Pancreas (tissue), 10 donors: ENCODE measurements at regions not wholly inside any gene's neighbourhood (a gene's known extent, or its start where the extent isn't known, plus 50 kb on each side); places are given as distances from the start of the nearest gene placed in this dataset.
A peak's percentile ranks its signal among the peaks of the same experiment; 100 is the strongest.

ENCODE experiments used
- ATAC-seq, 4 donors: fragments of 200-7000 bp; cut with Tn5 transposase; one replicate each; pipeline versions ENCODE4 v1.8.0 to v1.9.1; 2020; ENCODE audit warnings: mild to moderate bottlenecking in 4 of 4, moderate library complexity in 4 of 4
- DNase-seq, 6 donors: peaks; one replicate each; pipeline ENCODE4 v3.0.0-alpha.2; 2020
- FAIRE-seq: peaks from 2 replicates; lab custom pipeline; 2012; peaks lifted over from hg19 to GRCh38; lab: Jason Lieb, UNC
- H3K27ac ChIP-seq, 4 donors: fragments of 200-600 bp; sonication (generic); 1 replicate in 3 of 4; 2 replicates in 1 of 4; pipeline versions ENCODE4 v1.5.0 to v1.8.0; 2020
- H3K27me3 ChIP-seq, 4 donors: fragments of 200-600 bp; one replicate each; pipeline ENCODE4 v1.8.0; 2021
- H3K36me3 ChIP-seq, 3 donors: fragments of 200-600 bp; sonication (generic) in 1 of 3; one replicate each; pipeline versions ENCODE4 v1.5.0 to v1.8.0; 2020 to 2021
- H3K4me1 ChIP-seq, 3 donors: fragments of 200-600 bp; one replicate each; pipeline ENCODE4 v1.8.0; 2021
- H3K4me3 ChIP-seq, 4 donors: fragments of 200-600 bp; sonication (generic) in 2 of 4; one replicate each; pipeline versions ENCODE4 v1.5.0 to v1.8.0; 2020 to 2021
- H3K9me3 ChIP-seq, 4 donors: fragments of 200-600 bp; one replicate each; pipeline ENCODE4 v1.8.0; 2021
- WGBS, 2 donors: extraction: QIAGEN DNeasy Blood & Tissue Kit; methylation state at CpG; one replicate each; pipeline ENCODE4 v1.1.7; 2013; 5-methylcytosine and 5-hydroxymethylcytosine counted together
- intact Hi-C, 3 donors: fragments of 100-400 bp; cut with DNase I; formaldehyde crosslinking; loops; one replicate each; pipeline versions ENCODE4 v1.11.1 to v1.14.2; 2022
- TF ChIP-seq, protein P1 (sequence below), 4 donors: fragments of 200-600 bp; sonication (generic) in 3 of 4; IDR thresholded peaks; one replicate each; pipeline versions ENCODE4 v1.5.0 to v1.8.0; 2021; ENCODE audit warnings: antibody characterized with exemption in 4 of 4
- donor health status: healthy with polysubstance abuse.
- donor health status: DM: no; HTN: no; CAD: no; lungs with moderate emphysema.
- donor health status: DM: no; HTN: no; CAD: no.
- donor health status: control.
- donor health status: control.
- donor health status: Bipolar disorder and iron deficiency.
- donor health status: DM: yes; HTN: yes; CAD: no.
- donor health status: DM: no; HTN: no; CAD: no.
- donor health status: DM: no; HTN: no; CAD: no.
- donor health status: DM: yes; HTN: yes; CAD: no.

DNA sequence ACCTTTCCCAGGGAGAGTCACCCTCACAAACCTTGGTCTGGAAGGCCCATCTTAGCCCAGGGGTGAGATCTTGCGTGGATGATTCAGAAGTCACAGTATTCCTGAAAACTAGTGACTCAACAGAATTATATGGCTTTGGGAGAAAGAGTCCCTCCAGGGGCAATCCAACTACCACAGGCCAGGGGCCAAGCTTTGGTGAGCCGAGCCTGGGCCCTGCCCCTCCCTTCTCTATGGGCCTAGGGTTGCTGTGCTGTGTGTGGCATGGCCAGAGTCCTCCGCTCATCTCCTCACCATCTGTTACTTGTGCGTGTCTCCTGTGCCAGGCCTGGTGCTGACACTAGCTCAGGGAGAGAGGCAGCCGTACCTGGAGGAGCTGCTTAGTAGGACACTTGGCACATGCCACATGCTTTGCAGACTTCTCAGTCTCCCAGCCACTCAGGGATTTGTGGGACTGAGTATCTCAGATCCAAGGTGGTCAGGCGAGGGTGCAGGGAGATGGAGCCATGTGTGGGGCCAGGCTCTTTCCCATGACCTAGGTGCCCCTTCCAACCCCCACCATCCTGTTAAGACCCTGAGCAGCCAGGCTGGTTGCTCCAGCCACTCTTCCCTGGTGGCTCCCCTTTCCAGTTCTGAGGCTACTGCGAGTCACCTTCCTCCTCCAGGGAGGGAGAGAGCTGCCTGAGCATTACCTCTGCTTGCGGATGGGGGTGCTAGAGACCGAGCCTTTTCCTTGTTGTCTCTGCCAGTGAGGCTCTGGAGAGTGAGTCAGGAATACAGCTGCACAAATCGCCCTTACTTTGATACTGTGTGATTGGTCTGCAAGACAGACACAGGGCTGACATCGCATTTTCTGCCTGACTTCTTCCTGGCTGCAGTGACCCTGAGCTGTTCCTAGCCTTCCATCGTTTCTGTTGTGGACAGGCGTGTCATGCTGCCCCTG lies 94.1 kb downstream of the SLC25A47 start:
- H3K27ac ChIP-seq, result peak overlapping the region in 1 of 4 donors; percentile 33
- H3K36me3 ChIP-seq, result no peaks in the 10 kb centered on the region
- WGBS, 2 donors, result 53 to 59% methylated on average over 13 of the region's 13 CpGs
- no peaks in the 10 kb centered on the region for H3K4me1 ChIP-seq
- TF ChIP-seq, protein P1, sequence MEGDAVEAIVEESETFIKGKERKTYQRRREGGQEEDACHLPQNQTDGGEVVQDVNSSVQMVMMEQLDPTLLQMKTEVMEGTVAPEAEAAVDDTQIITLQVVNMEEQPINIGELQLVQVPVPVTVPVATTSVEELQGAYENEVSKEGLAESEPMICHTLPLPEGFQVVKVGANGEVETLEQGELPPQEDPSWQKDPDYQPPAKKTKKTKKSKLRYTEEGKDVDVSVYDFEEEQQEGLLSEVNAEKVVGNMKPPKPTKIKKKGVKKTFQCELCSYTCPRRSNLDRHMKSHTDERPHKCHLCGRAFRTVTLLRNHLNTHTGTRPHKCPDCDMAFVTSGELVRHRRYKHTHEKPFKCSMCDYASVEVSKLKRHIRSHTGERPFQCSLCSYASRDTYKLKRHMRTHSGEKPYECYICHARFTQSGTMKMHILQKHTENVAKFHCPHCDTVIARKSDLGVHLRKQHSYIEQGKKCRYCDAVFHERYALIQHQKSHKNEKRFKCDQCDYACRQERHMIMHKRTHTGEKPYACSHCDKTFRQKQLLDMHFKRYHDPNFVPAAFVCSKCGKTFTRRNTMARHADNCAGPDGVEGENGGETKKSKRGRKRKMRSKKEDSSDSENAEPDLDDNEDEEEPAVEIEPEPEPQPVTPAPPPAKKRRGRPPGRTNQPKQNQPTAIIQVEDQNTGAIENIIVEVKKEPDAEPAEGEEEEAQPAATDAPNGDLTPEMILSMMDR (IDR thresholded peaks at IDR 0.05), result peak; percentile 34 to 54 (median 51)
- FAIRE-seq (no peak), ATAC-seq (peak; percentile 98 to 99 (median 99)), DNase-seq (peak; percentile 72 to 89 (median 80))
- intact Hi-C loops, result no loop called here
- no peaks in the 10 kb centered on the region for H3K27me3 ChIP-seq
- no peaks in the 10 kb centered on the region for H3K9me3 ChIP-seq
- H3K4me3 ChIP-seq, result no peak overlapping the region

- FAIRE-seq, result no peak
- no peak for ATAC-seq
- 98% methylated on average over 4 of the region's 4 CpGs for WGBS, 2 donors
- Histone ChIP-seq H3K4me3 (no peak overlapping the region), H3K4me1 (no peaks in the 10 kb centered on the region), H3K27ac (no peak overlapping the region), H3K9me3 (no peaks in the 10 kb centered on the region), H3K27me3 (no peaks in the 10 kb centered on the region), H3K36me3 (no peaks in the 10 kb centered on the region)
- intact Hi-C loops, result no loop called here
- TF ChIP-seq, protein P1 (IDR thresholded peaks at IDR 0.05), result no peak
- no peak for DNase-seq
These were observed 96.7 kb downstream of the SLC25A47 start for GRCh38 chr14:100419856-100420255.

- intact Hi-C loops, result no loop called here
- FAIRE-seq (no peak), DNase-seq (no peak), ATAC-seq (no peak)
- H3K4me3 ChIP-seq, result no peak overlapping the region
- TF ChIP-seq, protein P1 (IDR thresholded peaks at IDR 0.05), result no peak
- no peaks in the 10 kb centered on the region for H3K4me1 ChIP-seq
- no peak overlapping the region for H3K27ac ChIP-seq
- WGBS, 2 donors, result 48 to 82% methylated on average over 2 of the region's 2 CpGs
- no peaks in the 10 kb centered on the region for H3K9me3 ChIP-seq
- no peaks in the 10 kb centered on the region for H3K27me3 ChIP-seq
- no peaks in the 10 kb centered on the region for H3K36me3 ChIP-seq
These were observed 98.8 kb downstream of the SLC25A47 start for GRCh38 chr14:100421756-100422470.

GRCh38 chr14:100422556-100423316 lies 99.6 kb downstream of the SLC25A47 start:
- no peak overlapping the region for H3K27ac ChIP-seq
- DNase-seq (no peak), ATAC-seq (no peak), FAIRE-seq (no peak)
- TF ChIP-seq, protein P1 (IDR thresholded peaks at IDR 0.05), result no peak
- no peaks in the 10 kb centered on the region for H3K27me3 ChIP-seq
- H3K4me1 ChIP-seq, result no peaks in the 10 kb centered on the region
- H3K36me3 ChIP-seq, result no peaks in the 10 kb centered on the region
- intact Hi-C loops, result no loop called here
- no peak overlapping the region for H3K4me3 ChIP-seq
- no peaks in the 10 kb centered on the region for H3K9me3 ChIP-seq
- 90 to 92% methylated on average over 12 of the region's 12 CpGs for WGBS, 2 donors
